Activated naive CD8-positive, alpha-beta T cell (primary cell): ENCODE measurements at regions not wholly inside any gene's neighbourhood (a gene's known extent, or its start where the extent isn't known, plus 50 kb on each side); places are given as distances from the start of the nearest gene placed in this dataset.

Experiments
- H3K27ac Mint-ChIP-seq: one replicate; pipeline ENCODE4 v1.8.0; 2021; ENCODE audit warnings: mixed read lengths
- H3K27me3 Mint-ChIP-seq: one replicate; pipeline ENCODE4 v1.8.0; 2021; ENCODE audit warnings: mixed read lengths
- H3K36me3 Mint-ChIP-seq: one replicate; pipeline ENCODE4 v1.8.0; 2021; ENCODE audit warnings: mixed read lengths
- H3K4me1 Mint-ChIP-seq: one replicate; pipeline ENCODE4 v1.8.0; 2021; ENCODE audit warnings: low read depth, mixed read lengths
- H3K4me3 Mint-ChIP-seq: one replicate; pipeline ENCODE4 v1.8.0; 2021; ENCODE audit warnings: mild to moderate bottlenecking, mixed read lengths
- H3K9me3 Mint-ChIP-seq: one replicate; pipeline ENCODE4 v1.8.0; 2021; ENCODE audit warnings: low read depth, mixed read lengths

GRCh38 chr15:87626860-87627259 is 629.7 kb downstream of the NTRK3 start:
- H3K9me3 Mint-ChIP-seq, result peaks cover 9% of the 10 kb centered on the region
- no peak overlapping the region for H3K27ac Mint-ChIP-seq
- no peak overlapping the region for H3K4me3 Mint-ChIP-seq
- no peaks in the 10 kb centered on the region for H3K27me3 Mint-ChIP-seq
- H3K4me1 Mint-ChIP-seq, result no peaks in the 10 kb centered on the region
- no peaks in the 10 kb centered on the region for H3K36me3 Mint-ChIP-seq

- Mint-ChIP-seq H3K9me3 (peaks cover 10% of the 10 kb centered on the region), H3K36me3 (no peaks in the 10 kb centered on the region), H3K27me3 (no peaks in the 10 kb centered on the region), H3K27ac (no peak overlapping the region), H3K4me1 (peaks cover 4% of the 10 kb centered on the region), H3K4me3 (no peak overlapping the region)
Measured at GRCh38 chr15:87623832-87624231, 632.7 kb downstream of the NTRK3 start.

GRCh38 chr15:87620393-87620792 is 636.1 kb downstream of the NTRK3 start:
- H3K4me1 Mint-ChIP-seq, result peaks cover 6% of the 10 kb centered on the region
- H3K4me3 Mint-ChIP-seq, result no peak overlapping the region
- H3K9me3 Mint-ChIP-seq, result peaks cover 10% of the 10 kb centered on the region
- no peaks in the 10 kb centered on the region for H3K36me3 Mint-ChIP-seq
- H3K27ac Mint-ChIP-seq, result no peak overlapping the region
- H3K27me3 Mint-ChIP-seq, result no peaks in the 10 kb centered on the region

- no peaks in the 10 kb centered on the region for H3K27me3 Mint-ChIP-seq
- H3K27ac Mint-ChIP-seq, result no peak overlapping the region
- H3K9me3 Mint-ChIP-seq, result peaks cover 5% of the 10 kb centered on the region
Measured at GRCh38 chr15:87619161-87619960, 637.2 kb downstream of the NTRK3 start.

DNA sequence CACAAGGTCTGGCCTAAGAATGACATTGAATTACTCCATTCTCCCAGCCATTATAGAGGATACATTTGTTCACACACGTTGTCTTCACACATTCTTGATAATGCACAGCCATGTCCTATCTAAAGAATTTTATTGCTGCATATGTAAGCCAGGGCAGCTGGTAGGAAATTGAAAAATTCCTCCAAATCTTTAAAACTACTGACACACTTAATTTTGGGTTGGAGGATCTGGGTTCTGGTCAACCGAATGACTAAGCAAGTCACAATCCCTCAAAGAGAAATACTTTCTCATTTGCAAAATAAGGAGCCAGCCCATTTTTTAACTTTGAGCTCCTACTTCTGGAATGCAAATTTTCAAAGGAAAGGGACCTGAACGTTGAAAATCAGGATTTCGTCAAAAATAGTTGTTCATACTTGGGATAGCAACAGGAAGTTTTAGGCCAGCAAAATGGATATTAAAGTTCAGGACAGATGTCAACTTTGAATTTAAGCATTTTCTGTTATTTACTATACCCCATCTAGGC is 638.3 kb downstream of the NTRK3 start:
- Mint-ChIP-seq H3K4me1 (peaks cover 6% of the 10 kb centered on the region), H3K27me3 (no peaks in the 10 kb centered on the region), H3K9me3 (peaks cover 5% of the 10 kb centered on the region), H3K27ac (no peak overlapping the region), H3K36me3 (no peaks in the 10 kb centered on the region), H3K4me3 (no peak overlapping the region)

More at GRCh38 chr15:87619161-87619960, 637.2 kb downstream of the NTRK3 start:
- Mint-ChIP-seq H3K4me3 (no peak overlapping the region), H3K4me1 (peaks cover 6% of the 10 kb centered on the region), H3K36me3 (no peaks in the 10 kb centered on the region)

GRCh38 chr15:87614704-87615103 is 641.8 kb downstream of the NTRK3 start:
- H3K4me1 Mint-ChIP-seq, result peaks cover 3% of the 10 kb centered on the region

GRCh38 chr15:87610366-87610765 is 646.2 kb downstream of the NTRK3 start:
- Mint-ChIP-seq H3K9me3 (no peaks in the 10 kb centered on the region), H3K36me3 (no peaks in the 10 kb centered on the region), H3K27me3 (peaks cover 3% of the 10 kb centered on the region), H3K27ac (no peak overlapping the region), H3K4me1 (no peaks in the 10 kb centered on the region), H3K4me3 (no peak overlapping the region)

More at GRCh38 chr15:87614704-87615103, 641.8 kb downstream of the NTRK3 start:
- Mint-ChIP-seq H3K4me3 (no peak overlapping the region), H3K9me3 (no peaks in the 10 kb centered on the region), H3K27me3 (no peaks in the 10 kb centered on the region), H3K27ac (no peak overlapping the region), H3K36me3 (no peaks in the 10 kb centered on the region)

DNA sequence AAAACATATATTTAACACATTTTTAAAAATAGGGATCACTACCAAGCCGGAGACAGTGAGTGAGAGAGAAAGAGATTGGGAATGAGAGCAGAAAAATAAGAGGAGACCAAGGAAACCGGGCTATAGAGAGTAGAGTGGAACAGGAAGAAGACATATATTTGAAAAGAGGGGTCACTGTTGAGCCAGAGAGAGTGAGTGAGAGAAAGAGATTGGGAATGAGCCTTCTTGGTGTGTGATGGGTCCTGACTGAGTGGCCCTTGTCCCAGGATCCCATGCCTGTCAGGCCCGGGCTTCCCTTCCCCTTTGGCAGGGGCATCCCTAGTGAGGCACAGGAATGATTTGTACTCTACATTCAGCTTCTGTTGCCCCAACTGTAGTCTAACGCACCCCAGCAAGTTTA is 646.6 kb downstream of the NTRK3 start:
- Mint-ChIP-seq H3K9me3 (no peaks in the 10 kb centered on the region), H3K27ac (no peak overlapping the region), H3K4me3 (no peak overlapping the region), H3K36me3 (no peaks in the 10 kb centered on the region), H3K27me3 (peaks cover 3% of the 10 kb centered on the region), H3K4me1 (no peaks in the 10 kb centered on the region)

- H3K4me1 Mint-ChIP-seq, result no peaks in the 10 kb centered on the region
- H3K4me3 Mint-ChIP-seq, result no peak overlapping the region
- no peak overlapping the region for H3K27ac Mint-ChIP-seq
- peaks cover 3% of the 10 kb centered on the region for H3K27me3 Mint-ChIP-seq
- no peaks in the 10 kb centered on the region for H3K36me3 Mint-ChIP-seq
- no peaks in the 10 kb centered on the region for H3K9me3 Mint-ChIP-seq
Measured at GRCh38 chr15:87609474-87609873, 647.1 kb downstream of the NTRK3 start.

DNA sequence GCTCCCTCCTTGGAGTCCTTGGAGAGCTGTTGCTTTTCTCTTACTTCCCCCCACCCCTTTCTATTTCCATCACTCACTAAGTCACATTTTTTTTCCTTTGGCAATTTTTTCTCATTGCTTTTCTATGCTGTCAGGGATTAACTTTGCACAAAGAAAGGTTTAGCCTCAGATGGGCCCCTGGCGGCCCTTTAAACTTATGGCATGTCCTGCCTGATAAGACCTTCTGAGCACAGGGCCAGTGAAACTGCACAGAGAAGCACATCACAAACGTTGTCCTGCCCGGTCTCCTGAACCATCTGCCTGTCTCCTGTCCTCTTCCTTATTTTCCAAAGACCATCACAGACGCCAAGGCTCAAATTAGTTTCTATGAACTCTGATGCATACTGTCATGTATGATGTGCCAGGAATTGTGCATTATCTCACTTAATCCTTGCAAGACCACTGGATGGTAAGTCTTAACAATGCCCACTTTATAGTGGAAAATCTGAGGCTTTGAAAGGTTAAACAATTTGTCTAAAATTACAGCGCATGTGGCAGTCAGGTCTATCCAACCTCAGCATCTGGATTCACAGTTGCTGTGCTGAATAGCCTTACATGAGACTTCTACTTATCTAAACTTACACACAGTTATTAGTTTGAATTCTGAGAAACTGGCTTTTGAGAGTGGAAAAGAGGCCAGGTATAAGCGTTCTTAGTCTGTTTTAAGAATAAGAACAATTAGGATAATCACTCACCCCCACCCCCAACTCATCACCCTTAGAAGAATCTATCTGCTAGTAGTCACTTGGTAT is 648.1 kb downstream of the NTRK3 start:
- H3K27me3 Mint-ChIP-seq, result peaks cover 3% of the 10 kb centered on the region
- H3K27ac Mint-ChIP-seq, result no peak overlapping the region
- no peak overlapping the region for H3K4me3 Mint-ChIP-seq
- no peaks in the 10 kb centered on the region for H3K9me3 Mint-ChIP-seq
- H3K4me1 Mint-ChIP-seq, result no peaks in the 10 kb centered on the region
- H3K36me3 Mint-ChIP-seq, result no peaks in the 10 kb centered on the region

DNA sequence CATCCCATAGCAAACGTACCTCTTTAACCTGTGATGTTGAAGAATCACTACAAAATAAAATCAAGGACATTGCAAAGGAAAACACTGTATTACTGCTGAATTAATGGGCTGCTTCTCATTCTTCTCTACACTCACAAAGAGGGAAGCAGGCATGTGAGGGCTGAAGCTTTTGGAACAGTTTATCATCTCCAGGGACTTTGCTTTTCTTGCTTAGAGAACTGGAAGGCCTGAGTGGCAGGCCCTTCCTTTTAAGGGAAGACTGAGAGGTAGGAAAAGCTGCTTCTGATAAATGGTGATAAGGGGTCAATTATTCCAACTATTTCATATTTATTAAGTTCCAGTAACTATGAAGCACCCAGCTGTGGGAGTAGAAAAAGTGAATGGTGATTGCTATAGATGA is 649.6 kb downstream of the NTRK3 start:
- Mint-ChIP-seq H3K27ac (no peak overlapping the region), H3K27me3 (peaks cover 6% of the 10 kb centered on the region), H3K36me3 (no peaks in the 10 kb centered on the region), H3K4me3 (no peak overlapping the region), H3K9me3 (no peaks in the 10 kb centered on the region), H3K4me1 (no peaks in the 10 kb centered on the region)

DNA sequence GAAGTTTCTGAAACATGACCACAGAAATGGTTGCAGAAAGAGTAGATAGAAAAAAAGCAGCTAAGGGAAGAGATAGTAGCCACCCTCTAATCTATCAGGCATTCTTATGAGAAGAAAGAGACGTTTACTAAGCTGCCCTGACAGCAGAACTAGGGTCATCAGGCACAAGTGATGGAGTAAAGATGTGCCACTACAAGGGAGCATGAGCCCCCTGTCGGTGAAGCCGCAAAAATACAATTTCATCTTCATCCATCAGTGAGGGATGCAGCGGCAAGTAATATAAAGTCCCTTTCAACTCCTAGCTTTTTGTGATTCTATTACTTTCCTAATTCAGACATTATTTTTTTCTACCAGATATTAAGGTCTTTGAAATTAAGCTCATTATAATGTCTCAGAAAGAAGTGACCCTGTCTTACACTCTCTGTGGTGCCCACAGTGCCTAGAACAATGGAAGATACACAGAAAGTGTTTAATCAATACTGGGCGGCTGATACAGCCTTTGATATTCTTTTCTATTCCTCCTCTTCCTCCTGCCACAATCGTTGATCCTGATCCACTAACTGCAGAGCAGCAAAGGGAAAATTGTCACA is 651.6 kb downstream of the NTRK3 start:
- H3K27ac Mint-ChIP-seq, result no peak overlapping the region
- H3K9me3 Mint-ChIP-seq, result no peaks in the 10 kb centered on the region
- no peaks in the 10 kb centered on the region for H3K36me3 Mint-ChIP-seq
- H3K4me3 Mint-ChIP-seq, result no peak overlapping the region
- H3K4me1 Mint-ChIP-seq, result no peaks in the 10 kb centered on the region
- peaks cover 6% of the 10 kb centered on the region for H3K27me3 Mint-ChIP-seq

DNA sequence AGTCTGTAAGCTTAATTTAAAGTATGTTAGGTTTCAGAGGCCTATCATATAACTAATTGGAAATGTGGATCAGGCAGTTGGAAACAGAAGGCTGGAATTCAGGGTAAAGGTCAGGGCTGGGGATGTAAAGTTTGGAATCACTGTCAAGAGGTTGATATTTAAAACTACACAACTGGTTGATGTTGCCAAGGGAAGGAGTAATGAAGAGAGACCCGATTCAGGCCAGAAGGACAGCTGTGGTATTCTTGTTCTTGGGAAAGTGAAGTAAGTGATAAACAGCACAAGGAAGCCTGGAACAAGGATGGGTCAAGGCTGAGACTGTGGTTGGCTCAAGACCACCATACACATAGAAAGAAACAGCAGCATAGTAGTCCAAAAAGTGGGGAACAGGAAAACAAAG is 654.2 kb downstream of the NTRK3 start:
- Mint-ChIP-seq H3K36me3 (no peaks in the 10 kb centered on the region), H3K27me3 (peaks cover 5% of the 10 kb centered on the region), H3K4me1 (peaks cover 13% of the 10 kb centered on the region), H3K4me3 (no peak overlapping the region), H3K9me3 (no peaks in the 10 kb centered on the region), H3K27ac (no peak overlapping the region)

GRCh38 chr15:87599616-87600015 is 656.9 kb downstream of the NTRK3 start:
- Mint-ChIP-seq H3K36me3 (no peaks in the 10 kb centered on the region), H3K9me3 (no peaks in the 10 kb centered on the region), H3K27me3 (peaks cover 2% of the 10 kb centered on the region), H3K27ac (no peak overlapping the region), H3K4me3 (no peak overlapping the region), H3K4me1 (peaks cover 27% of the 10 kb centered on the region)
